Neural progenitor cell (in vitro differentiated cells): ENCODE measurements at regions not wholly inside any gene's neighbourhood (a gene's known extent, or its start where the extent isn't known, plus 50 kb on each side); places are given as distances from the start of the nearest gene placed in this dataset.

ENCODE experiments used
- DNase-seq: peaks from one replicate; pipeline ENCODE4 v3.0.0-alpha.2; 2016; ENCODE audit warnings: low spot score
- H2AFZ ChIP-seq: fragments of 200-600 bp; sonication (generic); replicated peaks from 2 replicates; pipeline ENCODE4 v1.6.1; 2016; ENCODE audit warnings: antibody characterized with exemption
- H3F3A ChIP-seq: fragments of 200-600 bp; sonication (generic); 2 replicates; pipeline ENCODE4 v1.6.1; 2016; ENCODE audit warnings: antibody characterized with exemption, low read depth
- H3K27ac ChIP-seq: fragments of 200-600 bp; sonication (generic); 2 replicates; pipeline ENCODE4 v1.5.1; 2016; ENCODE audit warnings: mild to moderate bottlenecking
- H3K27me3 ChIP-seq: fragments of 200-600 bp; sonication (generic); 2 replicates; pipeline ENCODE4 v1.6.1; 2016; ENCODE audit warnings: mild to moderate bottlenecking, moderate library complexity
- H3K36me3 ChIP-seq: fragments of 200-600 bp; sonication (generic); 2 replicates; pipeline ENCODE4 v1.5.1; 2016
- H3K4me1 ChIP-seq: fragments of 200-600 bp; sonication (generic); 2 replicates; pipeline ENCODE4 v1.6.1; 2016; ENCODE audit warnings: mixed run types
- H3K4me2 ChIP-seq: fragments of 200-600 bp; sonication (generic); 2 replicates; pipeline ENCODE4 v1.6.1; 2016
- H3K4me3 ChIP-seq: fragments of 200-600 bp; sonication (generic); 2 replicates; pipeline ENCODE4 v1.5.1; 2016
- H3K79me2 ChIP-seq: fragments of 200-600 bp; sonication (generic); 2 replicates; pipeline ENCODE4 v1.6.1; 2016; ENCODE audit warnings: low read depth
- H3K9ac ChIP-seq: fragments of 200-600 bp; sonication (generic); 2 replicates; pipeline ENCODE4 v1.6.1; 2016
- H3K9me3 ChIP-seq: fragments of 200-600 bp; sonication (generic); 2 replicates; pipeline ENCODE4 v1.5.1; 2016; ENCODE audit warnings: low read depth
- H4K20me1 ChIP-seq: fragments of 200-600 bp; sonication (generic); 2 replicates; pipeline ENCODE4 v1.6.1; 2016; ENCODE audit warnings: low read depth
- H3K27ac Mint-ChIP-seq: 3 replicates; pipeline ENCODE4 v1.8.0; 2021; ENCODE audit warnings: mixed read lengths
- H3K27me3 Mint-ChIP-seq: 2 replicates; pipeline ENCODE4 v1.8.0; 2022; ENCODE audit warnings: low read depth, mild to moderate bottlenecking, inconsistent platforms, moderate library complexity, mixed read lengths; ENCODE audit not compliant: insufficient read depth
- H3K36me3 Mint-ChIP-seq: 3 replicates; pipeline ENCODE4 v1.8.0; 2021; ENCODE audit warnings: mixed read lengths
- H3K4me1 Mint-ChIP-seq: 3 replicates; pipeline ENCODE4 v1.8.0; 2021; ENCODE audit warnings: mixed read lengths
- H3K4me3 Mint-ChIP-seq: 3 replicates; pipeline ENCODE4 v1.8.0; 2021; ENCODE audit warnings: mild to moderate bottlenecking, moderate library complexity, mixed read lengths
- H3K9me3 Mint-ChIP-seq: 3 replicates; pipeline ENCODE4 v1.8.0; 2020; ENCODE audit warnings: mixed read lengths
- EZH2 ChIP-seq: fragments of 200-600 bp; sonication (generic); IDR thresholded peaks from 2 replicates; pipeline ENCODE4 v1.6.1; 2017; ENCODE audit warnings: antibody characterized with exemption, mild to moderate bottlenecking, moderate library complexity
- EZH2phosphoT487 ChIP-seq: fragments of 200-600 bp; sonication (generic); IDR thresholded peaks from 2 replicates; pipeline ENCODE4 v1.6.1; 2017; ENCODE audit warnings: antibody characterized with exemption
- TF ChIP-seq, protein P1 (sequence below): fragments of 200-600 bp; sonication (generic); IDR thresholded peaks from 2 replicates; pipeline ENCODE4 v1.5.1; 2017; ENCODE audit warnings: antibody characterized with exemption, mild to moderate bottlenecking

DNA sequence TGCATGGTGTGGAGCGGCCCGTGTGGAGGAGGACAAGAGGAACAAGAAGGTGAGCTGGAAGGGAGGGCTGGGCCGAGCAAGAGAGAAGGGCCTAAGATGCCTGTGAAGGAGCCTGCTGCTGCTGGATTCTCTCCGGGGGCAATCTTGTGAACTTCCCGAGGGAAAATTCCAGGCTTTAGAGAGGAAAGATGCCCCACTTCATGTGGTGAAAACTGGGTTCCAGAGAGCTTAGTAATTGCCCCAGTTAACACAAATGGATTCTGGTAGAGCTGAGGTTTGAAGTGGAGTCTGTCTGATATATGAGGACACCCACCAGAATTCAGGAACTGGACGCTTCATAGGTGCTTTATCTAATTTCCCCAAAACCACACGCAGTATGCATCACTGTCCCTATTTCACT lies 114.1 kb upstream of the ZMIZ1 start:
- Histone ChIP-seq H3K36me3 (no peaks in the 10 kb centered on the region), H3K27ac (no peak overlapping the region), H3K9me3 (no peaks in the 10 kb centered on the region), H4K20me1 (no peaks in the 10 kb centered on the region), H3K4me1 (peaks cover 4% of the 10 kb centered on the region), H3F3A (no peaks in the 10 kb centered on the region), H3K9ac (no peak overlapping the region), H2AFZ (no peak overlapping the region), H3K27me3 (no peaks in the 10 kb centered on the region), H3K4me2 (no peak overlapping the region), H3K79me2 (no peaks in the 10 kb centered on the region), H3K4me3 (no peak overlapping the region)
- no peak for DNase-seq
- TF ChIP-seq, protein P1, sequence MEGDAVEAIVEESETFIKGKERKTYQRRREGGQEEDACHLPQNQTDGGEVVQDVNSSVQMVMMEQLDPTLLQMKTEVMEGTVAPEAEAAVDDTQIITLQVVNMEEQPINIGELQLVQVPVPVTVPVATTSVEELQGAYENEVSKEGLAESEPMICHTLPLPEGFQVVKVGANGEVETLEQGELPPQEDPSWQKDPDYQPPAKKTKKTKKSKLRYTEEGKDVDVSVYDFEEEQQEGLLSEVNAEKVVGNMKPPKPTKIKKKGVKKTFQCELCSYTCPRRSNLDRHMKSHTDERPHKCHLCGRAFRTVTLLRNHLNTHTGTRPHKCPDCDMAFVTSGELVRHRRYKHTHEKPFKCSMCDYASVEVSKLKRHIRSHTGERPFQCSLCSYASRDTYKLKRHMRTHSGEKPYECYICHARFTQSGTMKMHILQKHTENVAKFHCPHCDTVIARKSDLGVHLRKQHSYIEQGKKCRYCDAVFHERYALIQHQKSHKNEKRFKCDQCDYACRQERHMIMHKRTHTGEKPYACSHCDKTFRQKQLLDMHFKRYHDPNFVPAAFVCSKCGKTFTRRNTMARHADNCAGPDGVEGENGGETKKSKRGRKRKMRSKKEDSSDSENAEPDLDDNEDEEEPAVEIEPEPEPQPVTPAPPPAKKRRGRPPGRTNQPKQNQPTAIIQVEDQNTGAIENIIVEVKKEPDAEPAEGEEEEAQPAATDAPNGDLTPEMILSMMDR: no peak
- TF ChIP-seq EZH2 (no peak), EZH2phosphoT487 (no peak)
- peaks cover 24% of the 10 kb centered on the region for H3K4me1 Mint-ChIP-seq
- H3K4me3 Mint-ChIP-seq: no peak overlapping the region
- peaks cover 14% of the 10 kb centered on the region for H3K27me3 Mint-ChIP-seq
- peak overlapping the region; percentile 67 for H3K27ac Mint-ChIP-seq
- no peaks in the 10 kb centered on the region for H3K36me3 Mint-ChIP-seq
- H3K9me3 Mint-ChIP-seq: peaks cover 5% of the 10 kb centered on the region

DNA sequence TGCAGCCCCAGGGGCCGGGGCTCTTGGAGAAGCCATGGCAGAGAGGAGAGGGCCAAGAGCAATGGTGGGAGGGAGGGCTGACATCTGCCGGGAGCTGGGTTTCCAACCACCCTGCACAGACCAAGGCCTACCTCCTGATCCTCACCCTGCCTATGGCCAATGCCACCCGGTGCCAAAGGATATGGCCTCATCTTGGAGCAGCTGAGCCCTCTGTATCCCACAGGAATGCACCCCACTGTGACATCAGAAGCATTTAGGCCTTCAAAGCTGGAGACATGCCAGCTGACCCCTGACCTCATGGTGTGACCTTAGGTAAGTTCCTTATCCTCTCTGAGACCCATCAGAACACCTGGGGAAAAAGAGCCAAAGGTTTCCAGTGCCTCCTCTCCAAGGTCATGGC lies 113.6 kb upstream of the ZMIZ1 start:
- no peak overlapping the region for H2AFZ ChIP-seq
- H3K4me1 Mint-ChIP-seq: peaks cover 25% of the 10 kb centered on the region
- no peaks in the 10 kb centered on the region for H4K20me1 ChIP-seq
- peaks cover 14% of the 10 kb centered on the region for H3K27me3 Mint-ChIP-seq
- no peaks in the 10 kb centered on the region for H3K36me3 ChIP-seq
- H3K4me2 ChIP-seq: no peak overlapping the region
- no peak overlapping the region for H3K27ac ChIP-seq
- no peaks in the 10 kb centered on the region for H3K27me3 ChIP-seq
- H3K4me3 ChIP-seq: no peak overlapping the region
- no peaks in the 10 kb centered on the region for H3K9me3 ChIP-seq
- H3K9ac ChIP-seq: no peak overlapping the region
- no peak for DNase-seq
- no peaks in the 10 kb centered on the region for H3K79me2 ChIP-seq
- H3K4me3 Mint-ChIP-seq: no peak overlapping the region
- no peak for TF ChIP-seq EZH2phosphoT487
- no peak for TF ChIP-seq EZH2
- peaks cover 6% of the 10 kb centered on the region for H3K4me1 ChIP-seq
- no peak overlapping the region for H3K27ac Mint-ChIP-seq
- no peaks in the 10 kb centered on the region for H3F3A ChIP-seq
- no peaks in the 10 kb centered on the region for H3K36me3 Mint-ChIP-seq
- H3K9me3 Mint-ChIP-seq: peaks cover 5% of the 10 kb centered on the region

DNA sequence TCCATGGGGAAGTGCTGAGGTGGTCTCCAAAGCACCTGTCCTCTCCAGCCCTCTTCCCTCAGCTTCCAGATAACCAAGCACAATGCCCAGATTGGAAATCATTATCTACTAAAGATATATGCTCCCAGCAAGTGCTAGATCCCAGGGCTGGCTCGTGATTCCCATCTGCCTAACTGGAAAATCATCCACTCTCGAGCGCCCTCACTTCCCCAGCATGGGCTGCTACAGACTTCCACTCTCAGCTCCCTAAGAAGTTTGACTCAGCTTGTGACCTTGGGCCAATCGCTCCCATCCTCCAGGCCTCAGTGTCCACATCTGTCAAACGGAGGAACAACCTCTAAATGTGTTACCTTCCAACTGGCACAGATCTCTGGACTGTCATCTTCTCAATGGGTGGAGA lies 112.4 kb upstream of the ZMIZ1 start:
- Histone ChIP-seq H4K20me1 (no peaks in the 10 kb centered on the region), H3K79me2 (no peaks in the 10 kb centered on the region), H3K27ac (no peak overlapping the region), H2AFZ (no peak overlapping the region), H3K27me3 (no peaks in the 10 kb centered on the region), H3K4me1 (peaks cover 6% of the 10 kb centered on the region), H3K9ac (no peak overlapping the region), H3K4me3 (no peak overlapping the region), H3F3A (no peaks in the 10 kb centered on the region), H3K9me3 (no peaks in the 10 kb centered on the region), H3K36me3 (no peaks in the 10 kb centered on the region), H3K4me2 (no peak overlapping the region)
- no peak for DNase-seq
- H3K9me3 Mint-ChIP-seq: peaks cover 5% of the 10 kb centered on the region
- peaks cover 36% of the 10 kb centered on the region for H3K4me1 Mint-ChIP-seq
- H3K36me3 Mint-ChIP-seq: no peaks in the 10 kb centered on the region
- no peak overlapping the region for H3K4me3 Mint-ChIP-seq
- peaks cover 11% of the 10 kb centered on the region for H3K27me3 Mint-ChIP-seq
- H3K27ac Mint-ChIP-seq: peak overlapping the region; percentile 47
- TF ChIP-seq EZH2 (no peak), EZH2phosphoT487 (no peak)
- TF ChIP-seq, protein P1: no peak

DNA sequence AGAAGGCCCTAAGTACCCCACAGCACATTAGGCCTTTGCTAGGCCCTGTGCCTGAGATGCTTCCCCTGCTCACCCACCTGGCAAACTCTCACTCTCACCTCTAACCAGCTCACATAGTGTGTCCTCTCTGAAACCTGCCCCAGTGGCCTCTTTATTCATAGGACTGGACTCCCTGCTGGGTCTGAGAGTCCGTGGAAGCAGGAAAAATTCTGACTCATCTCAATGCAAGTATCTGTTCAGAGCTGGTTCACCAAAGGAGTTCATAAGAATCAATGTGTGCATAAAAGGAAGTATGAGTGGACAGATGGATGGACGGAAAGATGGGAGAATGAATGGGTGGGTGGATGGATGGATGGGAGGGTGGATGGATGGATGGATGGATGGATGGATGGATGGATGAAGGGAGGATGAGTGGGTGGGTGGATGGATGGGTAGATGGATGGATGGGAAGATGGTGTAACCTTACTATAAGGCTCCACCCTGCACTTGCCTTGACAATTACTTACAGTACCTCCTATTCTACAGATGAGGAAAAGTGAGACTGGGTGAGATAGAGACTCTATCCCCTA lies 111.2 kb upstream of the ZMIZ1 start:
- H3K36me3 Mint-ChIP-seq: no peaks in the 10 kb centered on the region
- peaks cover 6% of the 10 kb centered on the region for H3K4me1 ChIP-seq
- H3F3A ChIP-seq: no peaks in the 10 kb centered on the region
- peaks cover 13% of the 10 kb centered on the region for H3K27me3 Mint-ChIP-seq
- no peak overlapping the region for H3K4me2 ChIP-seq
- no peak for TF ChIP-seq EZH2
- no peak for TF ChIP-seq EZH2phosphoT487
- TF ChIP-seq, protein P1: no peak
- no peak overlapping the region for H2AFZ ChIP-seq
- no peaks in the 10 kb centered on the region for H3K9me3 ChIP-seq
- H3K36me3 ChIP-seq: no peaks in the 10 kb centered on the region
- no peaks in the 10 kb centered on the region for H3K27me3 ChIP-seq
- no peak overlapping the region for H3K4me3 Mint-ChIP-seq
- no peak overlapping the region for H3K4me3 ChIP-seq
- H3K27ac ChIP-seq: no peak overlapping the region
- H3K27ac Mint-ChIP-seq: peak overlapping the region; percentile 65
- no peaks in the 10 kb centered on the region for H4K20me1 ChIP-seq
- H3K79me2 ChIP-seq: no peaks in the 10 kb centered on the region
- H3K4me1 Mint-ChIP-seq: peaks cover 34% of the 10 kb centered on the region
- no peak for DNase-seq
- H3K9ac ChIP-seq: no peak overlapping the region
- H3K9me3 Mint-ChIP-seq: peaks cover 5% of the 10 kb centered on the region
